Calu3 (cell line): ENCODE measurements at regions not wholly inside any gene's neighbourhood (a gene's known extent, or its start where the extent isn't known, plus 50 kb on each side); places are given as distances from the start of the nearest gene placed in this dataset.

Source experiments
- BruUV-seq: library from RNA; stranded (reverse); fragments of 400-500 nt; replicated peaks from 2 replicates; lab custom pipeline; 2021; lab: Mats Ljungman, UMichigan
- CTCF ChIA-PET: fragments of 300-600 bp; sonication (Branson Sonifier 250); formaldehyde crosslinking; loops from one replicate; lab custom pipeline; 2022; ENCODE audit warnings: antibody characterized with exemption; lab: Charles Lee
- DNase-seq: peaks from one replicate; pipeline ENCODE4 v3.0.0; 2022
- H3K27ac Mint-ChIP-seq: one replicate; pipeline ENCODE4 v1.8.0; 2022; ENCODE audit warnings: mixed read lengths; ENCODE audit not compliant: unreplicated experiment
- H3K27me3 Mint-ChIP-seq: one replicate; pipeline ENCODE4 v1.8.0; 2022; ENCODE audit warnings: mixed read lengths; ENCODE audit not compliant: unreplicated experiment
- H3K36me3 Mint-ChIP-seq: one replicate; pipeline ENCODE4 v1.8.0; 2022; ENCODE audit warnings: mild to moderate bottlenecking, moderate library complexity, mixed read lengths; ENCODE audit not compliant: insufficient read depth, unreplicated experiment
- H3K4me1 Mint-ChIP-seq: one replicate; pipeline ENCODE4 v1.8.0; 2022; ENCODE audit warnings: mild to moderate bottlenecking, low read depth, mixed read lengths; ENCODE audit not compliant: unreplicated experiment
- H3K4me3 Mint-ChIP-seq: one replicate; pipeline ENCODE4 v1.8.0; 2022; ENCODE audit warnings: mild to moderate bottlenecking, low read depth, moderate library complexity, mixed read lengths; ENCODE audit not compliant: unreplicated experiment
- H3K9me3 Mint-ChIP-seq: one replicate; pipeline ENCODE4 v1.8.0; 2022; ENCODE audit warnings: low read depth, mixed read lengths; ENCODE audit not compliant: unreplicated experiment
- intact Hi-C: fragments of 100-400 bp; cut with micrococcal nuclease; formaldehyde crosslinking; loops from one replicate; pipeline ENCODE4 v1.10.0; 2022; ENCODE audit not compliant: unreplicated experiment
- TF ChIP-seq, protein P1 (sequence below): fragments of 200-600 bp; IDR thresholded peaks from one replicate; pipeline ENCODE4 v1.8.0; 2022; ENCODE audit warnings: antibody characterized with exemption; ENCODE audit not compliant: unreplicated experiment

GRCh38 chrX:45900766-45901615 is 644.2 kb downstream of the ZNF674 start:
- Mint-ChIP-seq H3K36me3 (no peaks in the 10 kb centered on the region), H3K4me1 (no peaks in the 10 kb centered on the region), H3K4me3 (no peak overlapping the region), H3K27me3 (no peaks in the 10 kb centered on the region), H3K27ac (no peak overlapping the region), H3K9me3 (no peaks in the 10 kb centered on the region)
- DNase-seq = no peak
- TF ChIP-seq, protein P1, sequence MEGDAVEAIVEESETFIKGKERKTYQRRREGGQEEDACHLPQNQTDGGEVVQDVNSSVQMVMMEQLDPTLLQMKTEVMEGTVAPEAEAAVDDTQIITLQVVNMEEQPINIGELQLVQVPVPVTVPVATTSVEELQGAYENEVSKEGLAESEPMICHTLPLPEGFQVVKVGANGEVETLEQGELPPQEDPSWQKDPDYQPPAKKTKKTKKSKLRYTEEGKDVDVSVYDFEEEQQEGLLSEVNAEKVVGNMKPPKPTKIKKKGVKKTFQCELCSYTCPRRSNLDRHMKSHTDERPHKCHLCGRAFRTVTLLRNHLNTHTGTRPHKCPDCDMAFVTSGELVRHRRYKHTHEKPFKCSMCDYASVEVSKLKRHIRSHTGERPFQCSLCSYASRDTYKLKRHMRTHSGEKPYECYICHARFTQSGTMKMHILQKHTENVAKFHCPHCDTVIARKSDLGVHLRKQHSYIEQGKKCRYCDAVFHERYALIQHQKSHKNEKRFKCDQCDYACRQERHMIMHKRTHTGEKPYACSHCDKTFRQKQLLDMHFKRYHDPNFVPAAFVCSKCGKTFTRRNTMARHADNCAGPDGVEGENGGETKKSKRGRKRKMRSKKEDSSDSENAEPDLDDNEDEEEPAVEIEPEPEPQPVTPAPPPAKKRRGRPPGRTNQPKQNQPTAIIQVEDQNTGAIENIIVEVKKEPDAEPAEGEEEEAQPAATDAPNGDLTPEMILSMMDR = no peak
- intact Hi-C loops = no loop called here
- BruUV-seq = no TSS peak
- CTCF ChIA-PET = no interaction called here

DNA sequence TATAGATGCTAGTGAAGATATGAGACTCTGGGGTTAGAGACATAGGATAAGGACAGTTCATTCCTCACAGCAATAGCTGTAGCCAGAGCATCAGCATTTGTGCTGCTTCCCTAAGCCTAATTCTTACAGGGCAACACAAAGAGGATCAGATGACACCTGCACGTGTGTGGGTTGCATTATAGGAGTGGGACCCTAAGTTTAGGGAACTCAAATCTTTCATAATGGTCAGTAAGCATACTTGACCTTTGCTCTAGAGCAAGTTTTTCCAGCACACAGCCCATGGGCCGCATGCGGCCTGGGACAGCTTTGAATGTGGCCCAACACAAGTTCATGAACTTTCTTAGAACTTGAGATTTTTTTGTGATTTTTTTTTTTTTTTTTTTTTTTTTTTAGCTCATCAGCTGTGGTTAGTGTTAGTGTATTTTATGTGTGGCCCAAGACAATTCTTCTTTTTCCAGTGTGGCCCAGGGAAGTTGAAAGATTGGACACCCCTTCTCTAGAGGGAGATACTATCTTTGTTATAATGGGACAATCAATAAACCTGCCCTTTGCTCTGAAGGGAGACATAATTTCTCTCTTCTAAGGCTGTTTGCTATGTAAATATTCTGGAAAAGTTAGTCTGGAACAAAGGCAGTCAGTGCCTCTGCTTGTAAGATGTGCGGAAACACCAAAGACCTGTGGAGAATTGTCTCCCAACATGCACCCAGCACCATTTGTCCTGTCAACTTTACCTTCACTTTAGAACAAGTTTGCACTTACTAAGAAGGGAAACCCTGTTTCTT is 650.2 kb downstream of the ZNF674 start:
- intact Hi-C loops = no loop called here
- no peaks in the 10 kb centered on the region for H3K9me3 Mint-ChIP-seq
- DNase-seq = no peak
- TF ChIP-seq, protein P1 = no peak
- no peaks in the 10 kb centered on the region for H3K4me1 Mint-ChIP-seq
- H3K4me3 Mint-ChIP-seq = no peak overlapping the region
- no TSS peak for BruUV-seq
- no peaks in the 10 kb centered on the region for H3K27me3 Mint-ChIP-seq
- no peak overlapping the region for H3K27ac Mint-ChIP-seq
- H3K36me3 Mint-ChIP-seq = no peaks in the 10 kb centered on the region
- CTCF ChIA-PET = interaction anchor here (0.7 kb wide), 1 partner anchor 62 kb away, joined by 3 read pairs; no protein-coding TSS in a partner anchor

DNA sequence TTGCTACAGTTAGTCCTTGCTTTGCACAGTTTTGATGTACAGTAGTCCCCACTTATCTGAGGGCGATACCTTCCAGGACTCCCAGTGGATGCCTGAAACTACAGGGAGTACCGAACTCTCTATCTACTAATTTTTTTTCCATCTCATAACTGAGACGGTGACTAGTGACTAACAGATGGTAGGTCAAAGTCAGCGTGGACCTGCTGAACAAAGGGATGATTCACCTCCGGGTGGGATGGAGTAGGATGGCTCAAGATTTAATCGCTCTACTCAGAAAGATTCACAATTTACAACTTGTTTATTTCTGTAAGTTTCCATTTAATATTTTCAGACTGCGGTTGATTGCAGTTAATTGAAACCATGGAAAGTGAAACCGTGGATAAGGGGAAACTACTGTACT is 655.8 kb downstream of the ZNF674 start:
- H3K9me3 Mint-ChIP-seq = no peaks in the 10 kb centered on the region
- H3K36me3 Mint-ChIP-seq = no peaks in the 10 kb centered on the region
- intact Hi-C loops = no loop called here
- CTCF ChIA-PET = no interaction called here
- no TSS peak for BruUV-seq
- DNase-seq = no peak
- H3K4me3 Mint-ChIP-seq = no peak overlapping the region
- TF ChIP-seq, protein P1 = no peak
- no peaks in the 10 kb centered on the region for H3K4me1 Mint-ChIP-seq
- no peaks in the 10 kb centered on the region for H3K27me3 Mint-ChIP-seq
- H3K27ac Mint-ChIP-seq = no peak overlapping the region

GRCh38 chrX:45888518-45888917 is 656.7 kb downstream of the ZNF674 start:
- no peak overlapping the region for H3K4me3 Mint-ChIP-seq
- no peaks in the 10 kb centered on the region for H3K36me3 Mint-ChIP-seq
- no peaks in the 10 kb centered on the region for H3K4me1 Mint-ChIP-seq
- intact Hi-C loops = no loop called here
- H3K9me3 Mint-ChIP-seq = no peaks in the 10 kb centered on the region
- CTCF ChIA-PET = no interaction called here
- H3K27me3 Mint-ChIP-seq = no peaks in the 10 kb centered on the region
- DNase-seq = no peak
- BruUV-seq = no TSS peak
- TF ChIP-seq, protein P1 = no peak
- no peak overlapping the region for H3K27ac Mint-ChIP-seq
